Fibroblast of pulmonary artery (primary cell): ENCODE measurements at regions not wholly inside any gene's neighbourhood (a gene's known extent, or its start where the extent isn't known, plus 50 kb on each side); places are given as distances from the start of the nearest gene placed in this dataset.

ENCODE experiments used
- DNase-seq: peaks from one replicate; pipeline ENCODE4 v3.0.0-alpha.2; 2010; ENCODE audit warnings: low read depth
- H3K4me3 ChIP-seq: replicated peaks from 2 replicates; pipeline ENCODE4 v1.5.1; 2011; ENCODE audit warnings: low read depth, mild to moderate bottlenecking, control low read depth, low read length, moderate library complexity
- CTCF ChIP-seq: IDR thresholded peaks from 2 replicates; pipeline ENCODE4 v1.5.1; 2011; ENCODE audit warnings: mild to moderate bottlenecking, control low read depth, low read length, inconsistent platforms; ENCODE audit errors: missing control alignments

- no peak overlapping the region for H3K4me3 ChIP-seq
- no peak for TF ChIP-seq CTCF
- peak; percentile 13 for DNase-seq
Measured at GRCh38 chr20:4550740-4551139, 135.5 kb upstream of the PRNP start.

- DNase-seq = no peak
- H3K4me3 ChIP-seq = no peak overlapping the region
- no peak for TF ChIP-seq CTCF
Measured at GRCh38 chr20:4549711-4550259, 136.5 kb upstream of the PRNP start.

- TF ChIP-seq CTCF = no peak
- no peak overlapping the region for H3K4me3 ChIP-seq
- no peak for DNase-seq
Measured at GRCh38 chr20:4548552-4548951, 137.7 kb upstream of the PRNP start.

- H3K4me3 ChIP-seq = no peak overlapping the region
- TF ChIP-seq CTCF = no peak
- DNase-seq = peak; percentile 66
Measured at GRCh38 chr20:4546786-4547185, 139.5 kb upstream of the PRNP start.

GRCh38 chr20:4546342-4546741 is 139.9 kb upstream of the PRNP start:
- DNase-seq = no peak
- no peak overlapping the region for H3K4me3 ChIP-seq
- no peak for TF ChIP-seq CTCF

GRCh38 chr20:4545526-4545925 is 140.7 kb upstream of the PRNP start:
- no peak overlapping the region for H3K4me3 ChIP-seq
- no peak for TF ChIP-seq CTCF
- peak; percentile 47 for DNase-seq

GRCh38 chr20:4544765-4545164 is 141.5 kb upstream of the PRNP start:
- peak; percentile 30 for DNase-seq
- no peak overlapping the region for H3K4me3 ChIP-seq

More at GRCh38 chr20:4544765-4545164, 141.5 kb upstream of the PRNP start:
- no peak for TF ChIP-seq CTCF
